Jurkat, Clone E6-1 (cell line): ENCODE measurements at regions not wholly inside any gene's neighbourhood (a gene's known extent, or its start where the extent isn't known, plus 50 kb on each side); places are given as distances from the start of the nearest gene placed in this dataset.
"Not testable (repeated sequence)": the region's sequence is repeated elsewhere in the genome, so short reads cannot be mapped to it uniquely, and the experiment has no call there.

Experiments used
- DNase-seq: peaks from one replicate; pipeline ENCODE4 v3.0.0-alpha.2; 2011; ENCODE audit warnings: low read depth, low spot score
- H3K4me3 ChIP-seq: 2 replicates; pipeline ENCODE4 v1.5.1; 2011; ENCODE audit warnings: mild to moderate bottlenecking, low read length, control low read depth, moderate library complexity

GRCh38 chr7:24113506-24113905 is 170.5 kb upstream of the NPY start:
- no peak overlapping the region for H3K4me3 ChIP-seq
- DNase-seq: no peak

- H3K4me3 ChIP-seq: no peak overlapping the region
- no peak for DNase-seq
Observed at GRCh38 chr7:24115661-24116060, 168.3 kb upstream of the NPY start.

- DNase-seq, H3K4me3 ChIP-seq: not testable (repeated sequence)
Observed at GRCh38 chr7:24117903-24118499, 166.0 kb upstream of the NPY start.

GRCh38 chr7:24119852-24120251 is 164.1 kb upstream of the NPY start:
- no peak overlapping the region for H3K4me3 ChIP-seq
- DNase-seq: no peak

- H3K4me3 ChIP-seq: no peak overlapping the region
- no peak for DNase-seq
Observed at GRCh38 chr7:24123076-24123475, 160.9 kb upstream of the NPY start.

- DNase-seq: no peak
- no peak overlapping the region for H3K4me3 ChIP-seq
Observed at GRCh38 chr7:24125765-24126164, 158.2 kb upstream of the NPY start.

GRCh38 chr7:24127930-24128329 is 156.1 kb upstream of the NPY start:
- DNase-seq: no peak

GRCh38 chr7:24129597-24129996 is 154.4 kb upstream of the NPY start:
- no peak overlapping the region for H3K4me3 ChIP-seq
- no peak for DNase-seq

More at GRCh38 chr7:24127930-24128329, 156.1 kb upstream of the NPY start:
- H3K4me3 ChIP-seq: no peak overlapping the region

- H3K4me3 ChIP-seq: no peak overlapping the region
- DNase-seq: no peak
Observed at GRCh38 chr7:24130631-24131030, 153.4 kb upstream of the NPY start.

GRCh38 chr7:24133691-24134090 is 150.3 kb upstream of the NPY start:
- DNase-seq: no peak
- H3K4me3 ChIP-seq: no peak overlapping the region

- DNase-seq: no peak
- H3K4me3 ChIP-seq: no peak overlapping the region
Observed at GRCh38 chr7:24134535-24134934, 149.5 kb upstream of the NPY start.

- no peak overlapping the region for H3K4me3 ChIP-seq
- no peak for DNase-seq
Observed at GRCh38 chr7:24135003-24135817, 148.8 kb upstream of the NPY start.

GRCh38 chr7:24137338-24137737 is 146.7 kb upstream of the NPY start:
- no peak overlapping the region for H3K4me3 ChIP-seq
- no peak for DNase-seq

GRCh38 chr7:24138343-24138742 is 145.6 kb upstream of the NPY start:
- no peak for DNase-seq
- no peak overlapping the region for H3K4me3 ChIP-seq

GRCh38 chr7:24140001-24140400 is 144.0 kb upstream of the NPY start:
- DNase-seq: no peak
- H3K4me3 ChIP-seq: no peak overlapping the region

GRCh38 chr7:24141874-24142509 is 142.0 kb upstream of the NPY start:
- no peak overlapping the region for H3K4me3 ChIP-seq
- DNase-seq: no peak

- no peak for DNase-seq
Observed at GRCh38 chr7:24143547-24143946, 140.4 kb upstream of the NPY start.

GRCh38 chr7:24151944-24152343 is 132.0 kb upstream of the NPY start:
- DNase-seq: no peak
- no peak overlapping the region for H3K4me3 ChIP-seq

More at GRCh38 chr7:24143547-24143946, 140.4 kb upstream of the NPY start:
- H3K4me3 ChIP-seq: no peak overlapping the region

- no peak overlapping the region for H3K4me3 ChIP-seq
- DNase-seq: no peak
Observed at GRCh38 chr7:24152356-24152755, 131.6 kb upstream of the NPY start.

- DNase-seq: no peak
- H3K4me3 ChIP-seq: no peak overlapping the region
Observed at GRCh38 chr7:24152877-24153472, 131.0 kb upstream of the NPY start.
